Right ventricle myocardium superior (tissue), 1 donor: ENCODE measurements at regions not wholly inside any gene's neighbourhood (a gene's known extent, or its start where the extent isn't known, plus 50 kb on each side); places are given as distances from the start of the nearest gene placed in this dataset.
"Not testable (repeated sequence)": the region's sequence is repeated elsewhere in the genome, so short reads cannot be mapped to it uniquely, and the experiment has no call there.

Experiments
- ATAC-seq: fragments of 200-7000 bp; cut with Tn5 transposase; one replicate; pipeline ENCODE4 v1.9.1; 2020; ENCODE audit warnings: mild to moderate bottlenecking; ENCODE audit not compliant: poor library complexity
- DNase-seq: peaks from one replicate; pipeline ENCODE4 v3.0.0-alpha.2; 2020
- intact Hi-C: fragments of 100-400 bp; cut with DNase I; formaldehyde crosslinking; loops from one replicate; pipeline ENCODE4 v1.11.2; 2022
- donor health status: DM: no; HTN: yes; CAD: no; lungs with severe emphysema.

GRCh38 chr5:121479337-121479736 is 372.3 kb upstream of the FTMT start:
- ATAC-seq (no peak), DNase-seq (no peak)
- intact Hi-C loops = no loop called here

- intact Hi-C loops = no loop called here
- DNase-seq (no peak), ATAC-seq (no peak)
Observed at GRCh38 chr5:121485281-121485680, 366.4 kb upstream of the FTMT start.

- ATAC-seq, DNase-seq, intact Hi-C loops: not testable (repeated sequence)
Observed at GRCh38 chr5:121485999-121486398, 365.7 kb upstream of the FTMT start.

- intact Hi-C loops = no loop called here
- ATAC-seq (no peak), DNase-seq (no peak)
Observed at GRCh38 chr5:121489972-121490371, 361.7 kb upstream of the FTMT start.

- intact Hi-C loops = no loop called here
- no peak for DNase-seq
- ATAC-seq = no peak
Observed at GRCh38 chr5:121497176-121497575, 354.5 kb upstream of the FTMT start.

GRCh38 chr5:121500310-121500709 is 351.4 kb upstream of the FTMT start:
- intact Hi-C loops = no loop called here
- DNase-seq (no peak), ATAC-seq (no peak)

- DNase-seq = peak; percentile 42
- peak; percentile 49 for ATAC-seq
- intact Hi-C loops = no loop called here
Observed at GRCh38 chr5:121503111-121503840, 348.4 kb upstream of the FTMT start.

GRCh38 chr5:121516997-121517396 is 334.7 kb upstream of the FTMT start:
- intact Hi-C loops = no loop called here
- DNase-seq (no peak), ATAC-seq (no peak)

GRCh38 chr5:121525706-121526105 is 326.0 kb upstream of the FTMT start:
- intact Hi-C loops = no loop called here
- ATAC-seq (no peak), DNase-seq (no peak)

GRCh38 chr5:121526908-121527307 is 324.8 kb upstream of the FTMT start:
- DNase-seq = no peak
- ATAC-seq = no peak
- intact Hi-C loops = no loop called here

GRCh38 chr5:121533814-121534213 is 317.9 kb upstream of the FTMT start:
- peak; percentile 94 for ATAC-seq
- no peak for DNase-seq
- intact Hi-C loops = no loop called here

GRCh38 chr5:121550989-121551388 is 300.7 kb upstream of the FTMT start:
- DNase-seq (no peak), ATAC-seq (no peak)
- intact Hi-C loops = no loop called here

GRCh38 chr5:121559832-121560231 is 291.9 kb upstream of the FTMT start:
- no peak for ATAC-seq
- DNase-seq = no peak
- intact Hi-C loops = no loop called here

- DNase-seq (no peak), ATAC-seq (no peak)
- intact Hi-C loops = no loop called here
Observed at GRCh38 chr5:121572061-121572460, 279.6 kb upstream of the FTMT start.

GRCh38 chr5:121573721-121574382 is 277.8 kb upstream of the FTMT start:
- intact Hi-C loops = no loop called here
- ATAC-seq (no peak), DNase-seq (no peak)

- DNase-seq (no peak), ATAC-seq (peak; percentile 48)
- intact Hi-C loops = no loop called here
Observed at GRCh38 chr5:121581588-121581987, 270.1 kb upstream of the FTMT start.

GRCh38 chr5:121596882-121597281 is 254.8 kb upstream of the FTMT start:
- no peak for DNase-seq
- ATAC-seq = no peak
- intact Hi-C loops = no loop called here

- ATAC-seq = no peak
- DNase-seq = no peak
- intact Hi-C loops = no loop called here
Observed at GRCh38 chr5:121608826-121609225, 242.9 kb upstream of the FTMT start.

GRCh38 chr5:121624035-121624434 is 227.6 kb upstream of the FTMT start:
- intact Hi-C loops = no loop called here
- DNase-seq (no peak), ATAC-seq (no peak)

- intact Hi-C loops = no loop called here
- no peak for DNase-seq
- no peak for ATAC-seq
Observed at GRCh38 chr5:121628783-121629182, 222.9 kb upstream of the FTMT start.

- ATAC-seq = no peak
- no peak for DNase-seq
- intact Hi-C loops = no loop called here
Observed at GRCh38 chr5:121630402-121630801, 221.3 kb upstream of the FTMT start.
